ENCODE measurements at regions not wholly inside any gene's neighbourhood (a gene's known extent, or its start where the extent isn't known, plus 50 kb on each side); places are given as distances from the start of the nearest gene placed in this dataset.
"Not testable (repeated sequence)": the region's sequence is repeated elsewhere in the genome, so short reads cannot be mapped to it uniquely, and the experiment has no call there.

DNA sequence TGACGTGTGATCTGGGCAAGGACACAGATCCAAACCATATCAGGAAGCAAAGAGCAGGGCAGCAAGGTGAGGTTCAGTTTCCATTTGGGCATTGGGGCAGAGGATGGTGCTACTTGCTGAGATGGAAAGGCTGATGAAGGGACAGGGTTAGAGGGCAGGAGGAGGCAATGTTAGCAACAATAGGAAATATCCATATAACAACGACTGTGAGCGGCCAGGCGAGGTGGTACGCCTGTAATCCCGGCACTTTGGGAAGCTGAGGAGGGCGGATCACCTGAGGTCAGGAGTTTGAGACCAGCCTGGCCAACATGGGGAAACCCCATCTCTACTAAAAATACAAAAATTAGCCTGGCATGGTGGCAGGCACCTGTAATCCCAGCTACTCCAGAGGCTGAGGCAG lies 144.5 kb downstream of the IRX5 start:
- TF ChIP-seq CTCF (conservative IDR thresholded peaks at IDR 0.05 in 1 of 2, IDR thresholded peaks at IDR 0.05 in 1 of 2; ENCODE audit: low read depth in 1 of 2, low read length in 2 of 2); EZH2 (IDR thresholded peaks at IDR 0.05; ENCODE audit: low read length, missing control alignments): not testable (repeated sequence)

Data from fibroblast of lung (primary cell).